H1 (cell line): ENCODE measurements at regions not wholly inside any gene's neighbourhood (a gene's known extent, or its start where the extent isn't known, plus 50 kb on each side); places are given as distances from the start of the nearest gene placed in this dataset.

Experiments
- SAP30 ChIP-seq: fragments of 300-600 bp; sonication (generic); IDR thresholded peaks from 2 replicates; pipeline ENCODE4 v1.7.1; 2012; ENCODE audit warnings: low read length, moderate library complexity, mild to moderate bottlenecking, inconsistent platforms; ENCODE audit not compliant: insufficient read depth, insufficient replicate concordance

DNA sequence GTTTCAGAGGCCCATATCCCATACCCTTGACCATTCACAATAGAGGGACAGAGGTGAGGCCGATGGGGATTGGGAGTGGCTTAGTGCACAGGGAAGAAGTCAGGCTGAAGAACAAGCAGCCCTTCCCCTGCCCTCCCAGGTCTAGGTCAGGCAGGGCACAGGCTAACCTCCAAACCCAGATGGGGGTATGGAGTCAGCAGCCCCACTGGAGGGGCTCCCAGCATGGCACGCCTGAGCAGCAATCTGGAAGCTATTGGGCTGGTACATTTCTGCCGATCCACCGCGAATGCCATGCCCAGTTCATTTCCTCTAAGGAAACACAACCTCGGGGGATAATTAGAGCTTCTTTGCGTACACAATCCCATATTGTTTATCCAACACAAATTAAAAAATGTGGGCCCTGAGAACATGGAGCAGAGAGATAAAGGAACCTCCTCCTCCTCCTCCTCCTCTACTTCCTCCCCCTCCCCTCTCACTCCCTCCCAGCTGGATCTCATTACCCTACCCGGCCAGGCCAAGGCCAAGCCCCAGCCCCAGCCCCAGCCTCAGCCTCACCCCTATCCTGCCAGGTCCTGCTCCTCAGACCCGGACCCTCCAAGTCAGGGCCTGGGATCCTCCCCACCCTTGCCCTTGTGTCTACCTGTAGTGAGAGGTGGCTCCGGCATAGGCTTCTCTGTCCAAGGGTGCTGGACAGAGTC is 83.0 kb downstream of the PJA1 start (continued):
- TF ChIP-seq SAP30: no peak
